Body of pancreas (tissue), 4 donors: ENCODE measurements at regions not wholly inside any gene's neighbourhood (a gene's known extent, or its start where the extent isn't known, plus 50 kb on each side); places are given as distances from the start of the nearest gene placed in this dataset.

Experiments
- ATAC-seq: fragments of 150-250 bp; one replicate; pipeline ENCODE4 v1.9.1; 2016
- DNase-seq, 4 donors: peaks; one replicate each; pipeline ENCODE4 v3.0.0-alpha.2; 2019
- H3K27ac ChIP-seq, 4 donors: fragments of 200-600 bp; sonication (generic); 1 replicate in 3 of 4; 2 replicates in 1 of 4; pipeline versions ENCODE4 v1.5.1 to v1.6.1; 2016 to 2019; ENCODE audit warnings: mild to moderate bottlenecking in 1 of 4, mixed read lengths in 1 of 4, moderate library complexity in 1 of 4
- H3K27me3 ChIP-seq, 2 donors: fragments of 200-600 bp; sonication (generic); one replicate each; pipeline ENCODE4 v1.6.0; 2016; ENCODE audit warnings: mild to moderate bottlenecking in 1 of 2
- H3K36me3 ChIP-seq, 2 donors: fragments of 200-600 bp; sonication (generic); replicated peaks in 1 of 2; 2 replicates each; pipeline ENCODE4 v1.5.1; 2016; ENCODE audit warnings: low read depth in 2 of 2; ENCODE audit not compliant: insufficient read depth in 1 of 2
- H3K4me1 ChIP-seq: fragments of 200-600 bp; sonication (generic); one replicate; pipeline ENCODE4 v1.6.0; 2016
- H3K4me3 ChIP-seq, 2 donors: fragments of 200-600 bp; sonication (generic); 1 replicate in 1 of 2; 2 replicates in 1 of 2; pipeline ENCODE4 v1.5.1; 2016 to 2019
- H3K9me3 ChIP-seq, 3 donors: fragments of 200-600 bp; sonication (generic); 1 replicate in 2 of 3; 2 replicates in 1 of 3; pipeline ENCODE4 v1.5.1; 2016
- POLR2A ChIP-seq, 3 donors: fragments of 450-650 bp; IDR thresholded peaks; one replicate each; pipeline ENCODE4 v1.6.1; 2016; ENCODE audit warnings: antibody characterized with exemption in 3 of 3, mild to moderate bottlenecking in 2 of 3
- WGBS, 2 donors: methylation state at CpG; one replicate each; pipeline ENCODE4 v1.1.5; 2017; 5-methylcytosine and 5-hydroxymethylcytosine counted together
- intact Hi-C: fragments of 100-400 bp; cut with DNase I; formaldehyde crosslinking; loops from one replicate; pipeline ENCODE4 v1.15.1; 2023
- TF ChIP-seq, protein P1 (sequence below), 7 experiments: fragments of 450-650 bp in 4 of 7; fragments of 200-600 bp in 3 of 7; sonication (generic) in 3 of 7; IDR thresholded peaks; one replicate each; pipeline ENCODE4 v1.5.1; 2016 to 2019; ENCODE audit warnings: antibody characterized with exemption in 7 of 7

GRCh38 chr4:152095701-152096070 is 334.9 kb upstream of the GATB start:
- intact Hi-C loops, result no loop called here
- no peak for ATAC-seq
- Histone ChIP-seq H3K9me3 (no peaks in the 10 kb centered on the region), H3K4me3 (no peak overlapping the region), H3K36me3 (no peaks in the 10 kb centered on the region), H3K27ac (no peak overlapping the region), H3K4me1 (no peaks in the 10 kb centered on the region), H3K27me3 (no peaks in the 10 kb centered on the region)
- DNase-seq, result no peak
- TF ChIP-seq, protein P1, sequence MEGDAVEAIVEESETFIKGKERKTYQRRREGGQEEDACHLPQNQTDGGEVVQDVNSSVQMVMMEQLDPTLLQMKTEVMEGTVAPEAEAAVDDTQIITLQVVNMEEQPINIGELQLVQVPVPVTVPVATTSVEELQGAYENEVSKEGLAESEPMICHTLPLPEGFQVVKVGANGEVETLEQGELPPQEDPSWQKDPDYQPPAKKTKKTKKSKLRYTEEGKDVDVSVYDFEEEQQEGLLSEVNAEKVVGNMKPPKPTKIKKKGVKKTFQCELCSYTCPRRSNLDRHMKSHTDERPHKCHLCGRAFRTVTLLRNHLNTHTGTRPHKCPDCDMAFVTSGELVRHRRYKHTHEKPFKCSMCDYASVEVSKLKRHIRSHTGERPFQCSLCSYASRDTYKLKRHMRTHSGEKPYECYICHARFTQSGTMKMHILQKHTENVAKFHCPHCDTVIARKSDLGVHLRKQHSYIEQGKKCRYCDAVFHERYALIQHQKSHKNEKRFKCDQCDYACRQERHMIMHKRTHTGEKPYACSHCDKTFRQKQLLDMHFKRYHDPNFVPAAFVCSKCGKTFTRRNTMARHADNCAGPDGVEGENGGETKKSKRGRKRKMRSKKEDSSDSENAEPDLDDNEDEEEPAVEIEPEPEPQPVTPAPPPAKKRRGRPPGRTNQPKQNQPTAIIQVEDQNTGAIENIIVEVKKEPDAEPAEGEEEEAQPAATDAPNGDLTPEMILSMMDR (IDR thresholded peaks at IDR 0.05), result no peak
- no peak for TF ChIP-seq POLR2A (IDR thresholded peaks at IDR 0.05)
- 85 to 86% methylated on average over 1 of the region's 1 CpG for WGBS, 2 donors

DNA sequence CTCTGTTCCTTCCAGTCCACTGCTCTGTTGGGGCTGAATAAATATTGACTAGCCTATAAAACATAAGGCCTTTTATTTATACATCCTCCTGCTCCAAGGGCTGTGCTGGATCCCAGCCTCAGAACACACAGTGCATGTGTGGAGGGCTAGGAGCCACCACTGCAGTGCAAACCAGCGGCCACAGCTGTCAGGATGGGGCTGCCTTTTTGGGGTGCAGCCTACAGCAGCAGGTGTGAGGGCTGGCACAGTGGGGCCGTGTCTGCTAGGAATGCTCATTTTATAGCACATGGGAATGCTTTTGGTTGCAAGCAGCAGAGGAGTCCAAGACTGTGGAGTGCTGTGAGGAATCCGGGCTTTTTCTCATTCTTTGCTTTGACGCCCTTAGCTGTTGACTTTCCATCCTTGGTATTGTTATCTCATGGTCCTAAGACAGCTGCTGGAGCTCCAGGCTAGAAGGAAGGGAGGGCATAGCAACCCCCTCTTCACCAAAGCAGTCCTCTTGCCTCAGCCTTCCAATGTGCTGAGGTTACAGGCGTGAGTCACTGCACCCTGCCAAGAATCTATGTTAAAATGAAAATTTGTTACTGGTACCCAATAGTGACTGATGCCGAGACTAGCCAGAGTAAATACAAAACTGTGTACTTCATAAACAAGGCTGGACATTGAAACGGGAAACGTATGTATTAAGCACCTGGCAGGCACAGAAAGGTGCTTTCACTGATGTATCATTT is 334.3 kb upstream of the GATB start:
- H3K27ac ChIP-seq, result no peak overlapping the region
- 34 to 45% methylated on average over 7 to 8 of the region's 8 CpGs for WGBS, 2 donors

GRCh38 chr4:152091405-152091804 is 330.6 kb upstream of the GATB start:
- DNase-seq, result no peak
- intact Hi-C loops, result no loop called here
- H3K36me3 ChIP-seq, result no peaks in the 10 kb centered on the region
- no peaks in the 10 kb centered on the region for H3K27me3 ChIP-seq
- ATAC-seq, result no peak
- H3K9me3 ChIP-seq, result no peaks in the 10 kb centered on the region
- WGBS, 2 donors, result 66 to 71% methylated on average over 3 of the region's 3 CpGs
- H3K4me3 ChIP-seq, result no peak overlapping the region
- H3K4me1 ChIP-seq, result no peaks in the 10 kb centered on the region
- no peak overlapping the region for H3K27ac ChIP-seq
- TF ChIP-seq, protein P1 (IDR thresholded peaks at IDR 0.05), result no peak

More for the DNA sequence above, 334.3 kb upstream of the GATB start:
- Histone ChIP-seq H3K4me1 (no peaks in the 10 kb centered on the region), H3K27me3 (no peaks in the 10 kb centered on the region), H3K36me3 (no peaks in the 10 kb centered on the region), H3K4me3 (no peak overlapping the region), H3K9me3 (no peaks in the 10 kb centered on the region)
- intact Hi-C loops, result no loop called here
- TF ChIP-seq POLR2A (IDR thresholded peaks at IDR 0.05), result no peak
- TF ChIP-seq, protein P1 (IDR thresholded peaks at IDR 0.05), result no peak
- ATAC-seq (no peak), DNase-seq (no peak)

GRCh38 chr4:152090543-152090942 is 329.7 kb upstream of the GATB start:
- no peaks in the 10 kb centered on the region for H3K9me3 ChIP-seq
- intact Hi-C loops, result no loop called here
- no peak overlapping the region for H3K4me3 ChIP-seq
- ATAC-seq (no peak), DNase-seq (no peak)
- no peaks in the 10 kb centered on the region for H3K4me1 ChIP-seq
- H3K27me3 ChIP-seq, result no peaks in the 10 kb centered on the region
- 84 to 88% methylated on average over 6 to 8 of the region's 8 CpGs for WGBS, 2 donors
- no peak overlapping the region for H3K27ac ChIP-seq
- H3K36me3 ChIP-seq, result no peaks in the 10 kb centered on the region
- TF ChIP-seq, protein P1 (IDR thresholded peaks at IDR 0.05), result no peak
- TF ChIP-seq POLR2A (IDR thresholded peaks at IDR 0.05), result no peak

DNA sequence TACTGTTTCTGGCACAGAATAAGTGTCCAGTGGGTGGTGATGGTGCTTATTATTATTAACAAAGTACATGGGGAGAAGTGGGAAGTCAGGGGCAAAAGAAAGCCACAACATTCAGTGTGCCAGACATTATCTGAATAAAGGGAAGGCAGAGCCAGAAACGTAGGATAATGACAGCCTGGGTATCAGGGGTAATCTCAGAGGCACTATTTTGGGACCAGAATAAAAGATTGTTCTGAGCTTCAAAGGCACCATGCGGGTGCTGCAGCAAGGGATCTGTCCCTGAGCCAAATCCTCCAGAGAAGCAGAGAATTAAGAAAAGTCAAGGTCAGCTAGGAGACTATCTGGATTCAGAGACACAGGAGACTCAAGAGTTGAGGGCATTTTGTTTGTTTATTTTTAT is 328.8 kb upstream of the GATB start:
- 47 to 54% methylated on average over 2 of the region's 2 CpGs for WGBS, 2 donors
- Histone ChIP-seq H3K27ac (no peak overlapping the region), H3K9me3 (no peaks in the 10 kb centered on the region), H3K4me1 (no peaks in the 10 kb centered on the region), H3K27me3 (no peaks in the 10 kb centered on the region), H3K36me3 (no peaks in the 10 kb centered on the region), H3K4me3 (no peak overlapping the region)
- DNase-seq (no peak), ATAC-seq (no peak)
- no peak for TF ChIP-seq POLR2A (IDR thresholded peaks at IDR 0.05)
- TF ChIP-seq, protein P1 (IDR thresholded peaks at IDR 0.05), result no peak
- intact Hi-C loops, result no loop called here
